ENCODE measurements at regions not wholly inside any gene's neighbourhood (a gene's known extent, or its start where the extent isn't known, plus 50 kb on each side); places are given as distances from the start of the nearest gene placed in this dataset.

DNA sequence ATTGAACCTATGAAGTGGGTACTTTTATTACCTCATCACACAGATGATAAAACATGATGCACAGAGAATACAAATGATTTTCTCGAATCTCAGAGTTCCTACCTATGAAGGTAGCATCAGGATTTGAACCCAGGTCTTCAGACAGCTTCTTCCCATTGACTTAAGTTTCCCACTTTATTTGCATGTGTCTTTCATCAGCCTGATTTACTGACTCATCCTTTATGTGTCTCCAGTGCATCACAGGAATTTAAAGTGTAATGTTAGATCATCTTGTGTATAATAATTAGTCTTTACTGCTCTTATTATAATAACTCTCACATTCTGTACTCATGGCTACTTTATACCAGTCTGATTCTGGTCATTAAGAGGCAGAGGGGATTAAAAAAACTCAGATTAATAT, 449.4 kb upstream of the SUCLG2 start:
- no peak for TF ChIP-seq SP1 (IDR thresholded peaks at IDR 0.05; ENCODE audit: low read depth, low read length)
- no peak for TF ChIP-seq PHF8 (conservative IDR thresholded peaks at IDR 0.05; ENCODE audit: low read depth, low read length)
- TF ChIP-seq TEAD4 (IDR thresholded peaks at IDR 0.05; ENCODE audit: low read depth, low read length) = no peak
- no peak for TF ChIP-seq EP300 (IDR thresholded peaks at IDR 0.05; ENCODE audit: borderline replicate concordance in 1 of 2, low read depth in 2 of 2, low read length in 2 of 2)
- TF ChIP-seq, protein P1, sequence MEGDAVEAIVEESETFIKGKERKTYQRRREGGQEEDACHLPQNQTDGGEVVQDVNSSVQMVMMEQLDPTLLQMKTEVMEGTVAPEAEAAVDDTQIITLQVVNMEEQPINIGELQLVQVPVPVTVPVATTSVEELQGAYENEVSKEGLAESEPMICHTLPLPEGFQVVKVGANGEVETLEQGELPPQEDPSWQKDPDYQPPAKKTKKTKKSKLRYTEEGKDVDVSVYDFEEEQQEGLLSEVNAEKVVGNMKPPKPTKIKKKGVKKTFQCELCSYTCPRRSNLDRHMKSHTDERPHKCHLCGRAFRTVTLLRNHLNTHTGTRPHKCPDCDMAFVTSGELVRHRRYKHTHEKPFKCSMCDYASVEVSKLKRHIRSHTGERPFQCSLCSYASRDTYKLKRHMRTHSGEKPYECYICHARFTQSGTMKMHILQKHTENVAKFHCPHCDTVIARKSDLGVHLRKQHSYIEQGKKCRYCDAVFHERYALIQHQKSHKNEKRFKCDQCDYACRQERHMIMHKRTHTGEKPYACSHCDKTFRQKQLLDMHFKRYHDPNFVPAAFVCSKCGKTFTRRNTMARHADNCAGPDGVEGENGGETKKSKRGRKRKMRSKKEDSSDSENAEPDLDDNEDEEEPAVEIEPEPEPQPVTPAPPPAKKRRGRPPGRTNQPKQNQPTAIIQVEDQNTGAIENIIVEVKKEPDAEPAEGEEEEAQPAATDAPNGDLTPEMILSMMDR (IDR thresholded peaks at IDR 0.05; ENCODE audit: control extremely low read depth in 1 of 3, insufficient read depth in 1 of 3, low read depth in 1 of 3, low read length in 3 of 3) = no peak
- no peak for TF ChIP-seq POLR2AphosphoS5 (IDR thresholded peaks at IDR 0.05; ENCODE audit: low read depth, low read length)
- no peak for TF ChIP-seq POLR2A (IDR thresholded peaks at IDR 0.05; ENCODE audit: control extremely low read depth in 1 of 2, low read depth in 2 of 2, low read length in 2 of 2)
- TF ChIP-seq KDM1A (IDR thresholded peaks at IDR 0.05; ENCODE audit: borderline replicate concordance, low read length) = no peak
- TF ChIP-seq ASH2L (IDR thresholded peaks at IDR 0.05; ENCODE audit: low read length) = no peak
- TF ChIP-seq EZH2 (IDR thresholded peaks at IDR 0.05; ENCODE audit: low read depth, low read length, severe bottlenecking) = no peak
